Stimulated activated naive CD4-positive, alpha-beta T cell treated with Interleukin-2 at 50 U/mL for 16 hours (primary cell): ENCODE measurements at regions not wholly inside any gene's neighbourhood (a gene's known extent, or its start where the extent isn't known, plus 50 kb on each side); places are given as distances from the start of the nearest gene placed in this dataset.

Source experiments
- DNase-seq: peaks from one replicate; lab custom pipeline; 2025; lab: John Stamatoyannopoulos, UW

GRCh38 chr16:5590416-5590815, 492.8 kb upstream of the EEF2KMT start:
- no peak for DNase-seq

- DNase-seq, result no peak
Observed at GRCh38 chr16:5589812-5590373, 492.3 kb upstream of the EEF2KMT start.

- DNase-seq, result no peak
Observed at GRCh38 chr16:5584109-5584508, 486.5 kb upstream of the EEF2KMT start.

- no peak for DNase-seq
Observed at GRCh38 chr16:5582529-5582928, 484.9 kb upstream of the EEF2KMT start.

- no peak for DNase-seq
Observed at GRCh38 chr16:5581908-5582307, 484.3 kb upstream of the EEF2KMT start.

- no peak for DNase-seq
Observed at GRCh38 chr16:5581428-5581827, 483.8 kb upstream of the EEF2KMT start.

- DNase-seq, result no peak
Observed at GRCh38 chr16:5580772-5581171, 483.2 kb upstream of the EEF2KMT start.

GRCh38 chr16:5580296-5580695, 482.7 kb upstream of the EEF2KMT start:
- DNase-seq, result no peak

GRCh38 chr16:5578980-5579379, 481.4 kb upstream of the EEF2KMT start:
- DNase-seq, result no peak

GRCh38 chr16:5577463-5577862, 479.9 kb upstream of the EEF2KMT start:
- no peak for DNase-seq

GRCh38 chr16:5575646-5576245, 478.2 kb upstream of the EEF2KMT start:
- DNase-seq, result no peak

GRCh38 chr16:5575121-5575520, 477.5 kb upstream of the EEF2KMT start:
- DNase-seq, result no peak

GRCh38 chr16:5572056-5572455, 474.5 kb upstream of the EEF2KMT start:
- DNase-seq, result no peak

GRCh38 chr16:5571446-5571845, 473.9 kb upstream of the EEF2KMT start:
- no peak for DNase-seq

GRCh38 chr16:5561800-5562199, 464.2 kb upstream of the EEF2KMT start:
- no peak for DNase-seq

GRCh38 chr16:5560084-5560483, 462.5 kb upstream of the EEF2KMT start:
- no peak for DNase-seq

- no peak for DNase-seq
Observed at GRCh38 chr16:5557966-5558365, 460.4 kb upstream of the EEF2KMT start.

- no peak for DNase-seq
Observed at GRCh38 chr16:5557448-5557847, 459.9 kb upstream of the EEF2KMT start.

- DNase-seq, result no peak
Observed at GRCh38 chr16:5556158-5556810, 458.7 kb upstream of the EEF2KMT start.

- no peak for DNase-seq
Observed at GRCh38 chr16:5551909-5552308, 454.3 kb upstream of the EEF2KMT start.

GRCh38 chr16:5549802-5550201, 452.2 kb upstream of the EEF2KMT start:
- DNase-seq, result no peak

GRCh38 chr16:5541356-5541755, 443.8 kb upstream of the EEF2KMT start:
- DNase-seq, result no peak

- no peak for DNase-seq
Observed at GRCh38 chr16:5537347-5537746, 439.8 kb upstream of the EEF2KMT start.
